Neural cell (in vitro differentiated cells): ENCODE measurements at regions not wholly inside any gene's neighbourhood (a gene's known extent, or its start where the extent isn't known, plus 50 kb on each side); places are given as distances from the start of the nearest gene placed in this dataset.

Experiments
- EP300 ChIP-seq: fragments of 450-650 bp; conservative IDR thresholded peaks from 2 replicates; pipeline ENCODE4 v1.6.1; 2014; ENCODE audit warnings: antibody characterized with exemption, mild to moderate bottlenecking, moderate library complexity; ENCODE audit not compliant: poor library complexity, severe bottlenecking
- MXI1 ChIP-seq: fragments of 450-650 bp; conservative IDR thresholded peaks from 2 replicates; pipeline ENCODE4 v1.6.1; 2014; ENCODE audit warnings: antibody characterized with exemption, mild to moderate bottlenecking; ENCODE audit not compliant: poor library complexity, severe bottlenecking
- POLR2AphosphoS5 ChIP-seq: IDR thresholded peaks from 2 replicates; pipeline ENCODE4 v1.6.1; 2012
- RAD21 ChIP-seq: fragments of 450-650 bp; conservative IDR thresholded peaks from 2 replicates; pipeline ENCODE4 v1.6.1; 2014; ENCODE audit warnings: antibody characterized with exemption, mild to moderate bottlenecking, moderate library complexity
- TAF1 ChIP-seq: IDR thresholded peaks from 2 replicates; pipeline ENCODE4 v1.6.1; 2012; ENCODE audit warnings: low read depth
- TF ChIP-seq, protein P1 (sequence below): fragments of 450-650 bp; IDR thresholded peaks from 2 replicates; pipeline ENCODE4 v1.5.1; 2014; ENCODE audit warnings: antibody characterized with exemption, mild to moderate bottlenecking, moderate library complexity; ENCODE audit not compliant: poor library complexity, severe bottlenecking
- TF ChIP-seq, protein P2 (sequence below): IDR thresholded peaks from 2 replicates; pipeline ENCODE4 v1.6.1; 2012; ENCODE audit warnings: borderline replicate concordance

DNA sequence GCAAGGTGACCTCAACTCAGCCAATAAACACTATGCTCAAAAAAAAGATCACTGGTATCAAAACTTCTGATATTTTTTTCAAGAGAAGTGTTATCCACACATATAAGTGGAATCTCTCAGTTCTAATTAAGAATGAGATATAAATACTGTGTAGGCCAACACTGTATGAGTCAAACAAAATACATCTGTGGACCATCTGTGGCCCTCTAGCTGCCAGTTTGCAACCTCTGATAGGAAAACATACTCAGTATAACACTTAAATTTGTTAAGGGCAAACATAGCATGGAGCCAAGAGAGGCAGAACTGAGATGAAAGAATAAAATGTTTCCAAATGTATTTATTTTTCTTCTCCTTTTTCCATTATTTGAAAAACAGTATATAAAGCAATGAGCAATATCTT is 377.3 kb downstream of the ARAP2 start:
- TF ChIP-seq, protein P1, sequence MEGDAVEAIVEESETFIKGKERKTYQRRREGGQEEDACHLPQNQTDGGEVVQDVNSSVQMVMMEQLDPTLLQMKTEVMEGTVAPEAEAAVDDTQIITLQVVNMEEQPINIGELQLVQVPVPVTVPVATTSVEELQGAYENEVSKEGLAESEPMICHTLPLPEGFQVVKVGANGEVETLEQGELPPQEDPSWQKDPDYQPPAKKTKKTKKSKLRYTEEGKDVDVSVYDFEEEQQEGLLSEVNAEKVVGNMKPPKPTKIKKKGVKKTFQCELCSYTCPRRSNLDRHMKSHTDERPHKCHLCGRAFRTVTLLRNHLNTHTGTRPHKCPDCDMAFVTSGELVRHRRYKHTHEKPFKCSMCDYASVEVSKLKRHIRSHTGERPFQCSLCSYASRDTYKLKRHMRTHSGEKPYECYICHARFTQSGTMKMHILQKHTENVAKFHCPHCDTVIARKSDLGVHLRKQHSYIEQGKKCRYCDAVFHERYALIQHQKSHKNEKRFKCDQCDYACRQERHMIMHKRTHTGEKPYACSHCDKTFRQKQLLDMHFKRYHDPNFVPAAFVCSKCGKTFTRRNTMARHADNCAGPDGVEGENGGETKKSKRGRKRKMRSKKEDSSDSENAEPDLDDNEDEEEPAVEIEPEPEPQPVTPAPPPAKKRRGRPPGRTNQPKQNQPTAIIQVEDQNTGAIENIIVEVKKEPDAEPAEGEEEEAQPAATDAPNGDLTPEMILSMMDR, result no peak
- TF ChIP-seq EP300, result no peak
- TF ChIP-seq TAF1, result no peak
- TF ChIP-seq POLR2AphosphoS5, result no peak
- TF ChIP-seq MXI1, result no peak
- TF ChIP-seq, protein P2, sequence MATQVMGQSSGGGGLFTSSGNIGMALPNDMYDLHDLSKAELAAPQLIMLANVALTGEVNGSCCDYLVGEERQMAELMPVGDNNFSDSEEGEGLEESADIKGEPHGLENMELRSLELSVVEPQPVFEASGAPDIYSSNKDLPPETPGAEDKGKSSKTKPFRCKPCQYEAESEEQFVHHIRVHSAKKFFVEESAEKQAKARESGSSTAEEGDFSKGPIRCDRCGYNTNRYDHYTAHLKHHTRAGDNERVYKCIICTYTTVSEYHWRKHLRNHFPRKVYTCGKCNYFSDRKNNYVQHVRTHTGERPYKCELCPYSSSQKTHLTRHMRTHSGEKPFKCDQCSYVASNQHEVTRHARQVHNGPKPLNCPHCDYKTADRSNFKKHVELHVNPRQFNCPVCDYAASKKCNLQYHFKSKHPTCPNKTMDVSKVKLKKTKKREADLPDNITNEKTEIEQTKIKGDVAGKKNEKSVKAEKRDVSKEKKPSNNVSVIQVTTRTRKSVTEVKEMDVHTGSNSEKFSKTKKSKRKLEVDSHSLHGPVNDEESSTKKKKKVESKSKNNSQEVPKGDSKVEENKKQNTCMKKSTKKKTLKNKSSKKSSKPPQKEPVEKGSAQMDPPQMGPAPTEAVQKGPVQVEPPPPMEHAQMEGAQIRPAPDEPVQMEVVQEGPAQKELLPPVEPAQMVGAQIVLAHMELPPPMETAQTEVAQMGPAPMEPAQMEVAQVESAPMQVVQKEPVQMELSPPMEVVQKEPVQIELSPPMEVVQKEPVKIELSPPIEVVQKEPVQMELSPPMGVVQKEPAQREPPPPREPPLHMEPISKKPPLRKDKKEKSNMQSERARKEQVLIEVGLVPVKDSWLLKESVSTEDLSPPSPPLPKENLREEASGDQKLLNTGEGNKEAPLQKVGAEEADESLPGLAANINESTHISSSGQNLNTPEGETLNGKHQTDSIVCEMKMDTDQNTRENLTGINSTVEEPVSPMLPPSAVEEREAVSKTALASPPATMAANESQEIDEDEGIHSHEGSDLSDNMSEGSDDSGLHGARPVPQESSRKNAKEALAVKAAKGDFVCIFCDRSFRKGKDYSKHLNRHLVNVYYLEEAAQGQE, result no peak
- TF ChIP-seq RAD21, result no peak
